ENCODE measurements at regions not wholly inside any gene's neighbourhood (a gene's known extent, or its start where the extent isn't known, plus 50 kb on each side); places are given as distances from the start of the nearest gene placed in this dataset.

- TF ChIP-seq, protein P1, sequence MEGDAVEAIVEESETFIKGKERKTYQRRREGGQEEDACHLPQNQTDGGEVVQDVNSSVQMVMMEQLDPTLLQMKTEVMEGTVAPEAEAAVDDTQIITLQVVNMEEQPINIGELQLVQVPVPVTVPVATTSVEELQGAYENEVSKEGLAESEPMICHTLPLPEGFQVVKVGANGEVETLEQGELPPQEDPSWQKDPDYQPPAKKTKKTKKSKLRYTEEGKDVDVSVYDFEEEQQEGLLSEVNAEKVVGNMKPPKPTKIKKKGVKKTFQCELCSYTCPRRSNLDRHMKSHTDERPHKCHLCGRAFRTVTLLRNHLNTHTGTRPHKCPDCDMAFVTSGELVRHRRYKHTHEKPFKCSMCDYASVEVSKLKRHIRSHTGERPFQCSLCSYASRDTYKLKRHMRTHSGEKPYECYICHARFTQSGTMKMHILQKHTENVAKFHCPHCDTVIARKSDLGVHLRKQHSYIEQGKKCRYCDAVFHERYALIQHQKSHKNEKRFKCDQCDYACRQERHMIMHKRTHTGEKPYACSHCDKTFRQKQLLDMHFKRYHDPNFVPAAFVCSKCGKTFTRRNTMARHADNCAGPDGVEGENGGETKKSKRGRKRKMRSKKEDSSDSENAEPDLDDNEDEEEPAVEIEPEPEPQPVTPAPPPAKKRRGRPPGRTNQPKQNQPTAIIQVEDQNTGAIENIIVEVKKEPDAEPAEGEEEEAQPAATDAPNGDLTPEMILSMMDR (IDR thresholded peaks at IDR 0.05) = no peak
- no peak for TF ChIP-seq POLR2A (IDR thresholded peaks at IDR 0.05)
Measured at GRCh38 chr10:105339669-105340068, 698.6 kb downstream of the SORCS3 start.
